H1 (cell line): ENCODE measurements at regions not wholly inside any gene's neighbourhood (a gene's known extent, or its start where the extent isn't known, plus 50 kb on each side); places are given as distances from the start of the nearest gene placed in this dataset.

ENCODE experiments used
- CTCF ChIA-PET: fragments of 300-600 bp; sonication (Branson Sonifier 250); formaldehyde crosslinking; loops from one replicate; lab custom pipeline; 2021; ENCODE audit not compliant: partially characterized antibody; lab: Charles Lee
- POLR2A ChIA-PET: fragments of 300-600 bp; sonication (Branson Sonifier 250); formaldehyde crosslinking; loops from one replicate; lab custom pipeline; 2021; ENCODE audit warnings: inconsistent platforms; ENCODE audit not compliant: partially characterized antibody; lab: Charles Lee
- DNase-seq, 2 experiments: peaks; one replicate each; pipeline versions ENCODE4 v3.0.0 to v3.0.0-alpha.2; 2010 to 2022; ENCODE audit warnings: low spot score in 2 of 2, low read depth in 1 of 2, mixed read lengths in 1 of 2
- FAIRE-seq: peaks from 2 replicates; lab custom pipeline; 2011; peaks lifted over from hg19 to GRCh38; lab: Jason Lieb, UNC
- H2AFZ ChIP-seq: 2 replicates; pipeline ENCODE4 v1.8.1; 2012; ENCODE audit warnings: low read length, inconsistent platforms
- H2AK5ac ChIP-seq: 2 replicates; pipeline ENCODE4 v1.6.1; 2013; ENCODE audit warnings: low read depth, low read length
- H2BK120ac ChIP-seq: replicated peaks from 2 replicates; pipeline ENCODE3; 2013; ENCODE audit warnings: low read depth, low read length, inconsistent platforms
- H2BK12ac ChIP-seq: 2 replicates; pipeline ENCODE4 v1.6.1; 2013; ENCODE audit warnings: low read depth, low read length
- H2BK15ac ChIP-seq: 2 replicates; pipeline ENCODE4 v1.6.1; 2013; ENCODE audit warnings: low read length
- H2BK20ac ChIP-seq: 2 replicates; pipeline ENCODE4 v1.6.1; 2013; ENCODE audit warnings: low read length
- H2BK5ac ChIP-seq: 2 replicates; pipeline ENCODE4 v1.6.1; 2013; ENCODE audit warnings: low read depth, low read length
- H3K14ac ChIP-seq: 2 replicates; pipeline ENCODE4 v1.6.1; 2013; ENCODE audit warnings: inconsistent platforms; ENCODE audit not compliant: insufficient read length
- H3K18ac ChIP-seq: 2 replicates; pipeline ENCODE4 v1.6.1; 2013; ENCODE audit warnings: low read length; ENCODE audit errors: extremely low read depth
- H3K23ac ChIP-seq: 2 replicates; pipeline ENCODE4 v1.6.1; 2013; ENCODE audit warnings: inconsistent platforms; ENCODE audit not compliant: insufficient read length
- H3K23me2 ChIP-seq: 2 replicates; pipeline ENCODE4 v1.6.1; 2013; ENCODE audit warnings: low read depth, low read length
- H3K27ac ChIP-seq: 2 replicates; pipeline ENCODE4 v1.6.1; 2011; ENCODE audit warnings: low read depth, low read length, inconsistent platforms
- H3K27me3 ChIP-seq, 4 experiments: replicated peaks in 1 of 4; 1 replicate in 1 of 4; 2 replicates in 3 of 4; pipeline versions ENCODE4 v1.6.1 to v1.8.1; 2011 to 2013; ENCODE audit warnings: low read length in 3 of 4, mild to moderate bottlenecking in 3 of 4, inconsistent platforms in 2 of 4, mixed read lengths in 2 of 4, moderate library complexity in 1 of 4; ENCODE audit not compliant: control insufficient read depth in 3 of 4, insufficient read depth in 3 of 4; ENCODE audit errors: extremely low read depth in 1 of 4
- H3K36me3 ChIP-seq, 4 experiments: 2 replicates each; pipeline versions ENCODE4 v1.6.1 to v1.8.1; 2011 to 2013; ENCODE audit warnings: mild to moderate bottlenecking in 4 of 4, low read length in 3 of 4, moderate library complexity in 2 of 4, control low read depth in 1 of 4, inconsistent platforms in 1 of 4; ENCODE audit not compliant: insufficient read depth in 4 of 4, control insufficient read depth in 2 of 4
- H3K4ac ChIP-seq: replicated peaks from 2 replicates; pipeline ENCODE3; 2013; ENCODE audit warnings: low read length, low read depth, mixed read lengths, inconsistent platforms; ENCODE audit not compliant: insufficient read length
- H3K4me1 ChIP-seq, 4 experiments: replicated peaks in 1 of 4; 1 replicate in 1 of 4; 2 replicates in 3 of 4; pipeline versions ENCODE4 v1.6.1 to v1.8.1; 2011 to 2013; ENCODE audit warnings: low read length in 3 of 4, inconsistent platforms in 2 of 4, mixed read lengths in 1 of 4; ENCODE audit not compliant: insufficient read depth in 4 of 4, control insufficient read depth in 3 of 4
- H3K4me2 ChIP-seq, 2 experiments: 2 replicates each; pipeline versions ENCODE4 v1.6.1 to v1.8.1; 2011 to 2013; ENCODE audit warnings: low read depth in 2 of 2, low read length in 2 of 2, control low read depth in 1 of 2, inconsistent platforms in 1 of 2, mild to moderate bottlenecking in 1 of 2; ENCODE audit not compliant: insufficient read depth in 1 of 2
- H3K4me3 ChIP-seq, 4 experiments: fragments of 200-600, 300-600 bp in 1 of 4; sonication (generic), shearing (Covaris generic), sonication (Bioruptor Twin) in 1 of 4; 2 replicates each; pipeline versions ENCODE4 v1.5.1 to v1.8.1; 2011 to 2016; ENCODE audit warnings: low read length in 4 of 4, low read depth in 3 of 4, control low read depth in 2 of 4, inconsistent platforms in 2 of 4, mild to moderate bottlenecking in 2 of 4, mixed read lengths in 1 of 4, moderate library complexity in 1 of 4; ENCODE audit not compliant: insufficient read depth in 2 of 4; ENCODE audit errors: extremely low read depth in 1 of 4
- H3K56ac ChIP-seq: replicated peaks from 2 replicates; pipeline ENCODE3; 2013; ENCODE audit warnings: low read depth, mild to moderate bottlenecking, mixed read lengths, low read length, inconsistent platforms; ENCODE audit not compliant: insufficient read length
- H3K79me1 ChIP-seq: 2 replicates; pipeline ENCODE4 v1.6.1; 2013; ENCODE audit warnings: low read depth, low read length, control low read depth
- H3K79me2 ChIP-seq, 2 experiments: 2 replicates each; pipeline versions ENCODE4 v1.6.1 to v1.8.1; 2012 to 2013; ENCODE audit warnings: low read length in 2 of 2, mild to moderate bottlenecking in 2 of 2, inconsistent platforms in 1 of 2; ENCODE audit not compliant: insufficient read depth in 2 of 2, control insufficient read depth in 1 of 2
- H3K9ac ChIP-seq, 4 experiments: replicated peaks in 1 of 4; 1 replicate in 1 of 4; 2 replicates in 3 of 4; pipeline versions ENCODE4 v1.6.1 to v1.8.1; 2011 to 2013; ENCODE audit warnings: low read depth in 3 of 4, low read length in 3 of 4, control low read depth in 2 of 4, mild to moderate bottlenecking in 2 of 4, moderate library complexity in 2 of 4, inconsistent platforms in 1 of 4; ENCODE audit errors: extremely low read depth in 1 of 4
- H3K9me3 ChIP-seq, 2 experiments: 2 replicates each; pipeline versions ENCODE4 v1.6.1 to v1.8.1; 2012 to 2013; ENCODE audit warnings: mild to moderate bottlenecking in 2 of 2, moderate library complexity in 2 of 2, control low read depth in 1 of 2, inconsistent platforms in 1 of 2, low read depth in 1 of 2, low read length in 1 of 2, mixed read lengths in 1 of 2; ENCODE audit not compliant: insufficient read depth in 2 of 2
- H4K20me1 ChIP-seq, 2 experiments: replicated peaks in 1 of 2; 2 replicates each; pipeline versions ENCODE3 to v1.8.1; 2011 to 2013; ENCODE audit warnings: inconsistent platforms in 2 of 2, low read length in 2 of 2, mild to moderate bottlenecking in 1 of 2; ENCODE audit not compliant: insufficient read depth in 2 of 2, control insufficient read depth in 1 of 2
- H4K5ac ChIP-seq: 2 replicates; pipeline ENCODE4 v1.6.1; 2013; ENCODE audit warnings: low read length, low read depth, mixed read lengths, inconsistent platforms; ENCODE audit not compliant: insufficient read length
- H4K8ac ChIP-seq: 2 replicates; pipeline ENCODE4 v1.8.0; 2013; ENCODE audit warnings: mild to moderate bottlenecking, moderate library complexity, low read length, inconsistent platforms; ENCODE audit not compliant: insufficient read depth; ENCODE audit errors: extremely low read depth
- H4K91ac ChIP-seq: replicated peaks from 2 replicates; pipeline ENCODE3; 2013; ENCODE audit warnings: low read length, mixed read lengths, inconsistent platforms; ENCODE audit not compliant: insufficient read length
- BRCA1 ChIP-seq: IDR thresholded peaks from 2 replicates; pipeline ENCODE4 v1.6.1; 2012; ENCODE audit warnings: low read depth, low read length, improper control_type of control experiment
- CBX8 ChIP-seq: fragments of 300-800, 300-1000 bp; sonication (generic); IDR thresholded peaks from 2 replicates; pipeline ENCODE4 v1.7.1; 2016; ENCODE audit warnings: low read depth, low read length, borderline replicate concordance
- CTBP2 ChIP-seq: IDR thresholded peaks from 2 replicates; pipeline ENCODE4 v1.7.0; 2011; ENCODE audit warnings: borderline replicate concordance, mild to moderate bottlenecking, moderate library complexity, mixed read lengths, low read length; ENCODE audit not compliant: insufficient read depth, insufficient read length
- EZH2 ChIP-seq: fragments of 200-600 bp; sonication (generic); IDR thresholded peaks from 2 replicates; pipeline ENCODE4 v1.7.1; 2012; ENCODE audit warnings: low read depth, mild to moderate bottlenecking, moderate library complexity, low read length, inconsistent platforms; ENCODE audit not compliant: severe bottlenecking
- HDAC2 ChIP-seq, 2 experiments: fragments of 300-600 bp in 1 of 2; sonication (generic) in 1 of 2; IDR thresholded peaks; 2 replicates each; pipeline ENCODE4 v1.6.1; 2011 to 2012; ENCODE audit warnings: low read depth in 2 of 2, low read length in 2 of 2, mild to moderate bottlenecking in 2 of 2, moderate library complexity in 2 of 2, borderline replicate concordance in 1 of 2, inconsistent platforms in 1 of 2
- JUND ChIP-seq: IDR thresholded peaks from 2 replicates; pipeline ENCODE4 v1.6.1; 2011; ENCODE audit warnings: mild to moderate bottlenecking, improper control_type of control experiment, low read length
- KDM5A ChIP-seq: fragments of 200-600 bp; IDR thresholded peaks from 2 replicates; pipeline ENCODE4 v1.7.1; 2012; ENCODE audit warnings: mild to moderate bottlenecking, low read length, inconsistent platforms, mixed read lengths
- MAX ChIP-seq: IDR thresholded peaks from 2 replicates; pipeline ENCODE4 v1.6.1; 2012; ENCODE audit warnings: inconsistent platforms
- POU5F1 ChIP-seq: IDR thresholded peaks from 2 replicates; pipeline ENCODE4 v1.6.1; 2011; ENCODE audit warnings: low read depth, mild to moderate bottlenecking, low read length, moderate library complexity
- RNF2 ChIP-seq: fragments of 200-900, 300-1000 bp; sonication (generic); IDR thresholded peaks from 2 replicates; pipeline ENCODE4 v1.7.1; 2016; ENCODE audit warnings: borderline replicate concordance, low read depth, mild to moderate bottlenecking, antibody characterized with exemption, low read length; ENCODE audit not compliant: poor library complexity, severe bottlenecking; ENCODE audit errors: missing control alignments
- SAP30 ChIP-seq: fragments of 300-600 bp; sonication (generic); IDR thresholded peaks from 2 replicates; pipeline ENCODE4 v1.7.1; 2012; ENCODE audit warnings: low read length, moderate library complexity, mild to moderate bottlenecking, inconsistent platforms; ENCODE audit not compliant: insufficient read depth, insufficient replicate concordance
- SIRT6 ChIP-seq: IDR thresholded peaks from one replicate; pipeline ENCODE4 v1.7.1; 2012; ENCODE audit warnings: low read length, inconsistent platforms
- SRF ChIP-seq: IDR thresholded peaks from 2 replicates; pipeline ENCODE4 v1.6.1; 2011; ENCODE audit warnings: mild to moderate bottlenecking, low read depth, low read length, moderate library complexity
- TAF1 ChIP-seq: IDR thresholded peaks from 2 replicates; pipeline ENCODE4 v1.6.1; 2011; ENCODE audit warnings: mild to moderate bottlenecking, low read depth, low read length
- TBP ChIP-seq: IDR thresholded peaks from 2 replicates; pipeline ENCODE4 v1.6.1; 2011; ENCODE audit warnings: low read depth, low read length, improper control_type of control experiment

DNA sequence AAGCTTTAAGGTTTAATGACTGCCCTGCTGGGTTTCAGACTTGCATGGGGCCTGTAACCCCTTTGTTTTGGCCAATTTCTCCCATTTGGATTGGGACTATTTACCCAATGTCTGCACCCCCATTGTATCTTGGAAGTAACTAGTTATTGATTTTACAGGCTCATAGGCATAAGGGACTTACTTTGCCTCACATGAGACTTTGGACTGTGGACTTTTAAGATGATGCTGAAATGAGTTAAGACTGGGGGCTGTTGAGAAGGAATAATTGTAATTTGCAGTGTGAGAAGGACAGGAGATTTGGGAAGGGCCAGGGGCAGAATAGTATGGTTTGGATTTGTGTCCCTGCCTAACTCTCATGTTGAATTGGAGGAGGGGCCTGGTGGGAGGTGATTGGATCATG is 260.7 kb downstream of the SNCA start:
- no peaks in the 10 kb centered on the region for H3K79me2 ChIP-seq
- no peak for FAIRE-seq
- TF ChIP-seq CBX8 (no peak), CTBP2 (no peak), SRF (no peak), POU5F1 (no peak), RNF2 (no peak), KDM5A (no peak), MAX (no peak), TBP (no peak), HDAC2 (IDR thresholded peaks at IDR 0.05; ENCODE audit: borderline replicate concordance in 1 of 2, low read depth in 2 of 2, low read length in 2 of 2) (no peak), SIRT6 (no peak), SAP30 (no peak), EZH2 (no peak), JUND (no peak), TAF1 (no peak), BRCA1 (no peak)

More for the DNA sequence above, 260.7 kb downstream of the SNCA start:
- Histone ChIP-seq H3K9ac (no peak overlapping the region), H4K91ac (no peak overlapping the region), H3K18ac (no peak overlapping the region), H4K20me1 (no peaks in the 10 kb centered on the region), H3K79me1 (no peaks in the 10 kb centered on the region), H2AK5ac (no peak overlapping the region), H3K23ac (no peak overlapping the region), H3K23me2 (no peaks in the 10 kb centered on the region), H3K27me3 (no peaks in the 10 kb centered on the region), H3K4me3 (no peak overlapping the region), H3K4me1 (no peaks in the 10 kb centered on the region), H3K14ac (no peak overlapping the region), H4K5ac (no peak overlapping the region), H2AFZ (no peak overlapping the region), H2BK15ac (no peak overlapping the region), H3K9me3 (peaks cover 2 to 3% of the 10 kb centered on the region in 2 experiments; a peak in 2 of 4 replicates), H2BK120ac (no peak overlapping the region), H2BK12ac (no peak overlapping the region), H2BK20ac (no peak overlapping the region), H4K8ac (no peak overlapping the region), H3K4ac (no peak overlapping the region), H3K56ac (no peak overlapping the region), H3K4me2 (no peak overlapping the region), H3K27ac (no peak overlapping the region), H2BK5ac (no peak overlapping the region), H3K36me3 (no peaks in the 10 kb centered on the region)
- ChIA-PET CTCF (no interaction called here), POLR2A (no interaction called here)
- no peak for DNase-seq
